Uterus (tissue), 2 donors: ENCODE measurements at regions not wholly inside any gene's neighbourhood (a gene's known extent, or its start where the extent isn't known, plus 50 kb on each side); places are given as distances from the start of the nearest gene placed in this dataset.

ENCODE experiments used
- POLR2A ChIP-seq, 2 donors: fragments of 450-650 bp; IDR thresholded peaks; one replicate each; pipeline ENCODE4 v1.6.1; 2016; ENCODE audit warnings: antibody characterized with exemption in 2 of 2, mild to moderate bottlenecking in 1 of 2, moderate library complexity in 1 of 2
- TF ChIP-seq, protein P1 (sequence below), 4 experiments: fragments of 200-600 bp in 2 of 4; fragments of 450-650 bp in 2 of 4; sonication (generic) in 2 of 4; IDR thresholded peaks; one replicate each; pipeline ENCODE4 v1.5.1; 2016 to 2019; ENCODE audit warnings: antibody characterized with exemption in 4 of 4, mild to moderate bottlenecking in 2 of 4, moderate library complexity in 1 of 4

- no peak for TF ChIP-seq POLR2A (IDR thresholded peaks at IDR 0.05)
- TF ChIP-seq, protein P1, sequence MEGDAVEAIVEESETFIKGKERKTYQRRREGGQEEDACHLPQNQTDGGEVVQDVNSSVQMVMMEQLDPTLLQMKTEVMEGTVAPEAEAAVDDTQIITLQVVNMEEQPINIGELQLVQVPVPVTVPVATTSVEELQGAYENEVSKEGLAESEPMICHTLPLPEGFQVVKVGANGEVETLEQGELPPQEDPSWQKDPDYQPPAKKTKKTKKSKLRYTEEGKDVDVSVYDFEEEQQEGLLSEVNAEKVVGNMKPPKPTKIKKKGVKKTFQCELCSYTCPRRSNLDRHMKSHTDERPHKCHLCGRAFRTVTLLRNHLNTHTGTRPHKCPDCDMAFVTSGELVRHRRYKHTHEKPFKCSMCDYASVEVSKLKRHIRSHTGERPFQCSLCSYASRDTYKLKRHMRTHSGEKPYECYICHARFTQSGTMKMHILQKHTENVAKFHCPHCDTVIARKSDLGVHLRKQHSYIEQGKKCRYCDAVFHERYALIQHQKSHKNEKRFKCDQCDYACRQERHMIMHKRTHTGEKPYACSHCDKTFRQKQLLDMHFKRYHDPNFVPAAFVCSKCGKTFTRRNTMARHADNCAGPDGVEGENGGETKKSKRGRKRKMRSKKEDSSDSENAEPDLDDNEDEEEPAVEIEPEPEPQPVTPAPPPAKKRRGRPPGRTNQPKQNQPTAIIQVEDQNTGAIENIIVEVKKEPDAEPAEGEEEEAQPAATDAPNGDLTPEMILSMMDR (IDR thresholded peaks at IDR 0.05), result no peak
Measured at GRCh38 chr14:51576879-51577278, 74.8 kb upstream of the FRMD6 start.
